ENCODE measurements at regions not wholly inside any gene's neighbourhood (a gene's known extent, or its start where the extent isn't known, plus 50 kb on each side); places are given as distances from the start of the nearest gene placed in this dataset.
A peak's percentile ranks its signal among the peaks of the same experiment; 100 is the strongest.

DNA sequence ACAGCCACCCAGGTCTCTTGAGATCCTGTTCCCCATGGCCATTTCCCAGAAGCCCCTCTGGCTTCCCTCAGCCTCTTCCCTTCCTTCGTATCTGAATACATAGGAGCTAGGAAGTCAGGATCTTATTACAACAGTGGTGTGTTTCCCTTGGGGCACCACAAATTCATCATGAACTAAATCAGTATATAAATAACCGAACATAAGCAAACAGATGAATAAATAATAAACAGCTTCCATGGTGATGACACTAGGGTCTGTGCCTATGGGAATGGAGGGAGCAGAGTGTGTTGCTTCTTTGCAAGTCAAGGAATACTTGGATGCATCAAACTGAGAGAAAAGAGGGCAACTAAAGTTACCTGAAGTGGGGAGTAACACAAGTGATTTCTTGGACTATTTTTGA, 527.6 kb downstream of the LMO7 start:
- no peak for DNase-seq

GRCh38 chr13:76160961-76161925, 525.1 kb downstream of the LMO7 start:
- no peak for DNase-seq

- no peak for DNase-seq
These were observed 524.4 kb downstream of the LMO7 start for GRCh38 chr13:76160506-76160905.

- no peak for DNase-seq
These were observed 521.8 kb downstream of the LMO7 start for GRCh38 chr13:76157926-76158325.

- no peak for DNase-seq
These were observed 517.1 kb downstream of the LMO7 start for GRCh38 chr13:76153239-76153638.

DNA sequence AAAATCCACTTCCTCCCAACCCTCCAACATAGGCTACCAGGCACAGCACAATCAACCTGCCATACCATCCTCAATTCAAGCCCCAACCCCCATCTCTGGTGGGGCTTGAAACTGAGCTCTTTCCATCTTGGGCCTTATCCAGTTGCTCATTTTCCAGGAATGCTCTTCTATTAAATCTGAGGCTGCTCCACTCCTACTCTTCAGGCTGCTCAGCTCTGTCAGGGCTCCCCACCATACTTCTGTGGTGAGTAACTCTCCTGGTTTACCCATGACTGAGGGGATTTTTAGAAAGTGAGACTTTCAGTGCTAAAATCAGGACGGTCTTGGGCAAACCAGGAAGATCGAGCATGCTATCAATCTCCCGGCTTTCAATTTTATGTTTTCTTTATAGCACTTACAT, 512.8 kb downstream of the LMO7 start:
- DNase-seq = peak; percentile 20

DNA sequence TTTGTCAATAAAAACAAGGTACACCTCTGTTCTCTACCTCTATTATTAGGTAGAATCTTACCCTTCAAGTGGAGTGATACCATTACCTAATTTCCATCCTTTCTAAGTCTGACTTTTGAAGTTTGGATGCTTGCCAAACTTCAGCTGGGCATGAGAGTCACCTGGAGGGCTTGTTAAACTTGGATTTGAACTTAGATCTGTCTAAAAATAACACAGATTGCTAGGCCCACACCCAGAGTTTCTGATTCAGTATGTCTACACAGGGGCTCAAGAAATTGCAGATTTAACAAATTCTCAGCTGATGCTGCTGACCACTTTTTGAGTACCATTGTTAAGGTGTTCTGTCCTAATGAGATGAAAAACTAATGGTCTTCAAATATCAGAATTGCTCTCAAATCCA, 512.2 kb downstream of the LMO7 start:
- DNase-seq = peak; percentile 87

DNA sequence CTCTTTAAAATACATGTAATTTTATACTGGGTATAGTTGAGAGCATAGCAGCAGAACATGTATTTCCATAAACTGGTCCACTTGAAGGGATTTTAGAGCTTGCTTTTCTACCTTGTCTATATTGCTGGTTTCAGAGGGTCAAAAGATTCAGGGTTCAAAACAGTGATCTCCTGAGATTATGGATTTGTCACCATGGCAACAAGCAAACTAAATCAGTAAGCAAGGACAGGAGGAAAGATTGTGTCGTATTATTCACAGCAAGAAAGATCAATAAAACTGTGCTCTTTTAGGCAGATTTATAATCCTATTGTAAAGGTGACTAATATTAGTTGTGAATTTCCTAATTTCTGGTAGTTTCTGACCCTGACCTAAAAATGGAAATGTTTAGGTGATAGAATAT, 496.4 kb downstream of the LMO7 start:
- no peak for DNase-seq

DNA sequence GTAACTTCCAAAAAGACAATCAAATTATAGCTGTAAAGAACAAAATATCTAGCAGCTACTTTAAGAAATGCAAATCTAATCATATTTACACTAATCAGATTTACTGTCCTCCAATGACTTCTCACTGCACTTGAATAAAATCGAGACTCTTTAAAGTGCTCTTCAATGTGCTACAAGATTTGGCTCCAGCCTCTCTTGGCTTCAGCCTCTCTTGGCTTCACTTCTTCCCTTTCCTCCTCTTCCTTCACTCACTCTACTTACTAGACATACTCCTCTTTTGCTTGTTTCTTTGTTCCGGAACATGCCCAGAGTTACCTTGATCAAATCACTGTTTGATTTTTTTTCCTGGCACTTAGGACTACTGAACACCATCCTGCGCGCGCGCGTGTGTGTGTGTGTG, 495.4 kb downstream of the LMO7 start:
- no peak for DNase-seq

- no peak for DNase-seq
These were observed 493.3 kb downstream of the LMO7 start for GRCh38 chr13:76129305-76130000.

GRCh38 chr13:76127922-76128321, 491.8 kb downstream of the LMO7 start:
- no peak for DNase-seq

DNA sequence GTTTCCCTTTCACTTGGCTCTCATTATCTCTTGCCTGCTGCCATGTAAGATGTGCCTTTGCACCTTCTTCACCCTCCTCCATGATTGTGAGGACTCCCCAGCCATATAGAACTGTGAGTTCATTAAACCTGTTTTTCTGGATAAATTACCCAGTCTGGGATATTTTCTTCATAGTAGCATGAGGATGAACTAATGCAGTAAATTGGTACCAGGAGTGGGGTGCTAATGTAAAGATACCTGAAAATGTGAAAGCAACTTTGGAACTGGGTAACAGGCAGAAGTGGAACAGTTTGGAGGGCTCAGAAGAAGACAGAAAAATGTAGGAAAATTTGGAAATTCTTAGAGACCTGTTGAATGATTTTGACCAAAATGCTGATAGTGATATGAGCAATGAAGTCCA, 487.4 kb downstream of the LMO7 start:
- DNase-seq = no peak

- no peak for DNase-seq
These were observed 480.7 kb downstream of the LMO7 start for GRCh38 chr13:76116751-76117360.

- DNase-seq = no peak
These were observed 470.6 kb downstream of the LMO7 start for GRCh38 chr13:76106763-76107162.

- no peak for DNase-seq
These were observed 458.5 kb downstream of the LMO7 start for GRCh38 chr13:76094645-76095044.

DNA sequence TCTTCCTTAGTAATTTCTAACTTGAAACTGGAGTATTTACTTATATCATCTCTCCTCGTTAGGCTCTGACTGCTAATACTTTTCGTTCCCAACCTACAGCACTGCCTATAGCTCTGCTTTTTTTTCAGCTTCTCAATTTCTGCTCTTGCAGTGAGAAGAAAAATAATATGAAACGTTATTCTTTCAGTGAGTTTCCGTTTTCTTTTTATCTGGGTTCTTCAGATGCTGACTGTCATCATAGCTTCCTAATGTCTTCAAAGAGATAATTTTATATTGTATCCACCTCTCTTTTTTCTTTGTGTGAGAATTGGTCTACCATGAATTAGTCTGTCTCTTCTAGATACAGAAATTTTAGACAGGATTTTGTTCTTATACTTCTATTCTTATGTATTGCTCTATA, 454.9 kb downstream of the LMO7 start:
- no peak for DNase-seq

GRCh38 chr13:76086729-76087128, 450.6 kb downstream of the LMO7 start:
- no peak for DNase-seq

GRCh38 chr13:76067850-76068249, 431.7 kb downstream of the LMO7 start:
- DNase-seq = no peak

DNA sequence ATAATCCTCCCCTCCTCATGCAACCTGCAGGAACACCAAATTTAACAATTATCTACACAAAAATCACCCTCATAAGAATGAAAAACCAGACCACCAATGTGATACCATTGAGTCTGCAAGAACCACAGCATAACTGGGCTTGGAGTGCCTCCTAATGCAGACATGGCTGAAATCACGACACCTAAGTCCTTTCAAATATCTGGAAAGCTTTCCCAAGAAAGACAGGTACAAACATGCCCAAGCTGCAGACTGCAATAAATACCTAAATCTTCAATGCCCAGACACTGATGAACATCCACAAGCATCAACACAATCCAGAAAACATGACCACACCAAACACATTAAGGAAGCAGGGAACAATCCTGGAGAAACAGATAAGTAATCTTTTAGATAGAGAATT, 417.1 kb downstream of the LMO7 start:
- DNase-seq = no peak

- no peak for DNase-seq
These were observed 413.2 kb downstream of the LMO7 start for GRCh38 chr13:76049376-76049746.

- DNase-seq = peak; percentile 55
These were observed 412.7 kb downstream of the LMO7 start for GRCh38 chr13:76048675-76049375.

DNA sequence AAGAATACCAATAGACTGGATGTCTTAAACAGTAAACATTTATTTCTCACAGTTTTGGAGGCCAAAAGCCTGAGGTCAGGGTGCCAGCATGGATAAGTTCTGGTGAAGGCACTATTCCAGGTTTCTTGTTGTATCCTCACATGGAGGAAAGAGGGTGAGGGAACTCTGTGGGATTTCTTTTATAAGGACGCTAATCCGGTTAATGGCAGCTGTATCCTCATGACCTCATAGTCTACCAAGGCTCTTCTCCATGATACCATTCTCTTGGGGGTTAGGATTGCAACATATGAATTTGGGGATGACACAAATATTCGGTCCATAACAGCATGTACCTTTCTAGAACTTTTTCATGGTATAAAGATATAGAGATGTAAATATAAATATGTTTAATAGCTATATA, 412.0 kb downstream of the LMO7 start:
- no peak for DNase-seq

GRCh38 chr13:76043874-76044273, 407.7 kb downstream of the LMO7 start:
- DNase-seq = no peak

Measured in NCI-H1105 treated with DMSO at 0.1 percent for 48 hours (cell line).